PC-9 (cell line): ENCODE measurements at regions not wholly inside any gene's neighbourhood (a gene's known extent, or its start where the extent isn't known, plus 50 kb on each side); places are given as distances from the start of the nearest gene placed in this dataset.

ENCODE experiments used
- BruUV-seq: library from RNA; stranded (reverse); fragments of 400-500 nt; replicated peaks from 2 replicates; lab custom pipeline; 2021; lab: Mats Ljungman, UMichigan
- CTCF ChIA-PET: fragments of 300-600 bp; sonication (Branson Sonifier 250); formaldehyde crosslinking; loops from one replicate; lab custom pipeline; 2022; ENCODE audit warnings: antibody characterized with exemption; lab: Charles Lee
- POLR2A ChIA-PET: fragments of 300-600 bp; sonication (Branson Sonifier 250); formaldehyde crosslinking; loops from one replicate; lab custom pipeline; 2022; ENCODE audit warnings: antibody characterized with exemption; ENCODE audit not compliant: unreplicated experiment; lab: Charles Lee
- DNase-seq, 2 experiments: peaks; one replicate each; pipeline versions ENCODE4 v3.0.0 to v3.0.0-alpha.2; 2015 to 2022; ENCODE audit warnings: mixed read lengths in 1 of 2
- H2AFZ ChIP-seq: fragments of 200-600 bp; sonication (generic); 2 replicates; pipeline ENCODE4 v1.8.1; 2017; ENCODE audit warnings: antibody characterized with exemption
- H3F3A ChIP-seq: fragments of 200-600 bp; sonication (generic); 2 replicates; pipeline ENCODE4 v1.8.1; 2017; ENCODE audit warnings: antibody characterized with exemption, mild to moderate bottlenecking, low read depth; ENCODE audit not compliant: insufficient read depth
- H3K27ac ChIP-seq: fragments of 200-600 bp; sonication (generic); 2 replicates; pipeline ENCODE4 v1.6.1; 2016; ENCODE audit warnings: mixed run types
- H3K27me3 ChIP-seq: fragments of 200-600 bp; sonication (generic); 2 replicates; pipeline ENCODE4 v1.6.1; 2016; ENCODE audit warnings: low read depth, mixed run types; ENCODE audit not compliant: insufficient read depth
- H3K36me3 ChIP-seq: fragments of 200-600 bp; sonication (generic); 2 replicates; pipeline ENCODE4 v1.6.1; 2016; ENCODE audit warnings: low read depth, mixed run types
- H3K4me1 ChIP-seq: fragments of 200-600 bp; sonication (generic); replicated peaks from 2 replicates; pipeline ENCODE4 v1.6.1; 2016; ENCODE audit warnings: mixed run types; ENCODE audit not compliant: insufficient read depth
- H3K4me2 ChIP-seq: fragments of 200-600 bp; sonication (generic); 2 replicates; pipeline ENCODE4 v1.6.1; 2017; ENCODE audit warnings: mixed run types
- H3K4me3 ChIP-seq: fragments of 200-600 bp; sonication (generic); 2 replicates; pipeline ENCODE4 v1.6.1; 2016; ENCODE audit warnings: mixed run types
- H3K79me2 ChIP-seq: fragments of 200-600 bp; sonication (generic); 2 replicates; pipeline ENCODE4 v1.6.1; 2017; ENCODE audit warnings: low read depth, mixed run types
- H3K9me2 ChIP-seq: fragments of 200-600 bp; sonication (generic); 2 replicates; pipeline ENCODE4 v1.8.1; 2017; ENCODE audit warnings: mild to moderate bottlenecking; ENCODE audit not compliant: insufficient read depth
- H3K9me3 ChIP-seq: fragments of 200-600 bp; sonication (generic); 2 replicates; pipeline ENCODE4 v1.8.1; 2016; ENCODE audit warnings: low read depth; ENCODE audit not compliant: insufficient read depth
- H4K20me1 ChIP-seq: fragments of 200-600 bp; sonication (generic); 2 replicates; pipeline ENCODE4 v1.8.1; 2017; ENCODE audit not compliant: insufficient read depth
- EZH2 ChIP-seq: fragments of 200-600 bp; sonication (generic); IDR thresholded peaks from 2 replicates; pipeline ENCODE4 v1.8.0; 2017; ENCODE audit warnings: antibody characterized with exemption, low read depth
- intact Hi-C: fragments of 100-400 bp; cut with micrococcal nuclease; formaldehyde crosslinking; loops from one replicate; pipeline ENCODE4 v1.10.0; 2022; ENCODE audit not compliant: unreplicated experiment
- TF ChIP-seq, protein P1 (sequence below): fragments of 200-600 bp; sonication (generic); conservative IDR thresholded peaks from 2 replicates; pipeline ENCODE4 v1.6.1; 2017; ENCODE audit warnings: mixed run types, antibody characterized with exemption, mild to moderate bottlenecking, moderate library complexity

DNA sequence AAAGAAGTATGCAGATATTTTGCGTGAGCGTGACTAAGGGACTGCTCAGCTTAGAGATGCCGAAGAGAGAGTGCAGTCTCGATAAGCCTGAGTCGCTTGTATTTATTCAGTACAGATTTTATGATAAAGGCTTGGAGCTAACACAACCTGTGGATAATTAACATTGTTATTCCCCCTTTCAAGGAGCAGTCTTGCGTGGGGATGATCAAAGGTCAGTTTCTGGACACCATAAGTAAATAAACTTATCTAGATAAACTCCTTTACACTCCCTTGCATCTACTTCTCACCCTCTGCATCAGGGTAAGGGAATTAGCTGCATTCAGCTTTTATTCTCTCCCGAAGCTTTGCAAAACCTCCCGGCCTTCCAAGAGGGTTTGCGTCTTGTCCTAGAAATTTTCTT, 357.8 kb upstream of the ST8SIA4 start:
- BruUV-seq, result no TSS peak

DNA sequence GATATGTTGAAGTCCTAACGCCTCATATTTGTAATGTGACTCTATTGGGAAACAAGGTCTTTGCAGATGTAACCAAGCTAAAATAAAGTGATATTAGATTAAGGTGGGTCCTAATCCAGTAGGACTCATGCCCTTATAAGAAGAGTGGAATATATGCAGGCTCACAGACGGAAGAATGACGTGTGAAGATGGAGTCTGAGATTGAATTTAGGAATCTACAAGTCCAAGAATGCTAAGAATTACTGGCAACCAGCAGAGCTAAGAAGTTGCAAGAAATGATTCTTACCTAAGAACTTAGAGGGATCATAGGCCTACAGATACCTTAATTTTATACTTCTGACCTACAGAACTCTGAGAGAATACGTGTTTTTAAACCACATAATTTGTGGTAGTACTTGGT, 350.0 kb upstream of the ST8SIA4 start:
- Histone ChIP-seq H3K4me2 (no peak overlapping the region), H4K20me1 (peaks cover 5% of the 10 kb centered on the region; the same call in 1 of the 2 replicates), H3K4me3 (no peak overlapping the region), H3K9me3 (no peaks in the 10 kb centered on the region), H3K27ac (no peak overlapping the region), H3K79me2 (no peaks in the 10 kb centered on the region), H3K36me3 (no peaks in the 10 kb centered on the region), H3F3A (no peaks in the 10 kb centered on the region), H2AFZ (no peak overlapping the region), H3K4me1 (no peaks in the 10 kb centered on the region), H3K27me3 (no peaks in the 10 kb centered on the region), H3K9me2 (no peaks in the 10 kb centered on the region)
- ChIA-PET POLR2A (interaction anchor here (0.6 kb wide), 1 partner anchor 1067 kb away, joined by 3 read pairs; no protein-coding TSS in a partner anchor), CTCF (no interaction called here)
- no peak for DNase-seq
- intact Hi-C loops, result no loop called here
- BruUV-seq, result no TSS peak
- TF ChIP-seq, protein P1, sequence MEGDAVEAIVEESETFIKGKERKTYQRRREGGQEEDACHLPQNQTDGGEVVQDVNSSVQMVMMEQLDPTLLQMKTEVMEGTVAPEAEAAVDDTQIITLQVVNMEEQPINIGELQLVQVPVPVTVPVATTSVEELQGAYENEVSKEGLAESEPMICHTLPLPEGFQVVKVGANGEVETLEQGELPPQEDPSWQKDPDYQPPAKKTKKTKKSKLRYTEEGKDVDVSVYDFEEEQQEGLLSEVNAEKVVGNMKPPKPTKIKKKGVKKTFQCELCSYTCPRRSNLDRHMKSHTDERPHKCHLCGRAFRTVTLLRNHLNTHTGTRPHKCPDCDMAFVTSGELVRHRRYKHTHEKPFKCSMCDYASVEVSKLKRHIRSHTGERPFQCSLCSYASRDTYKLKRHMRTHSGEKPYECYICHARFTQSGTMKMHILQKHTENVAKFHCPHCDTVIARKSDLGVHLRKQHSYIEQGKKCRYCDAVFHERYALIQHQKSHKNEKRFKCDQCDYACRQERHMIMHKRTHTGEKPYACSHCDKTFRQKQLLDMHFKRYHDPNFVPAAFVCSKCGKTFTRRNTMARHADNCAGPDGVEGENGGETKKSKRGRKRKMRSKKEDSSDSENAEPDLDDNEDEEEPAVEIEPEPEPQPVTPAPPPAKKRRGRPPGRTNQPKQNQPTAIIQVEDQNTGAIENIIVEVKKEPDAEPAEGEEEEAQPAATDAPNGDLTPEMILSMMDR, result no peak
- TF ChIP-seq EZH2, result no peak

More for the DNA sequence above, 357.8 kb upstream of the ST8SIA4 start:
- DNase-seq, result no peak
- H3K27ac ChIP-seq, result no peak overlapping the region
- no peaks in the 10 kb centered on the region for H3K9me2 ChIP-seq
- POLR2A ChIA-PET, result no interaction called here
- no peak overlapping the region for H3K4me3 ChIP-seq
- H4K20me1 ChIP-seq, result no peaks in the 10 kb centered on the region
- H3K79me2 ChIP-seq, result no peaks in the 10 kb centered on the region
- no peaks in the 10 kb centered on the region for H3K9me3 ChIP-seq
- H3K27me3 ChIP-seq, result no peaks in the 10 kb centered on the region
- intact Hi-C loops, result no loop called here
- H2AFZ ChIP-seq, result no peak overlapping the region
- no peaks in the 10 kb centered on the region for H3K36me3 ChIP-seq
- no peak for TF ChIP-seq EZH2
- TF ChIP-seq, protein P1, result no peak
- no peak overlapping the region for H3K4me2 ChIP-seq
- H3K4me1 ChIP-seq, result no peaks in the 10 kb centered on the region
- CTCF ChIA-PET, result no interaction called here
- no peaks in the 10 kb centered on the region for H3F3A ChIP-seq

DNA sequence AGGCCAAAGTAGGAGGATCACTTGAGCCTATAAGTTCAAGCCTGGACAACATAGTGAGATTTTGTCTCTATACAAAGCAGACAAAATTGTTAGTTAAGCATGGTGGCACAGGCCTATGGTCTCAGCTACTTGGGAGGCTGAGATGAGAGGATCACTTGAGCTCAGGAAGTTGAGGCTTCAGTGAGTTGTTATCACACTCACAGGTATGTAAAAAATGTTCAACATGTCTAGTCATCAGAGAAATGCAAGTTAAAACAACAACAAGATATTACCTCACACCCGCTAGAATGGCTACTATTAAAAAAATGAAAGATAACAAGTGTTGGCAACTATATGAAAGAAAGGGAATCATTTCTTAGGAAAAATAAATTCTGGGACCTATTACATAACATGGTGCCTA, 341.5 kb upstream of the ST8SIA4 start:
- Histone ChIP-seq H3K4me1 (no peaks in the 10 kb centered on the region), H3K4me2 (no peak overlapping the region), H2AFZ (no peak overlapping the region), H3F3A (no peaks in the 10 kb centered on the region), H3K36me3 (no peaks in the 10 kb centered on the region), H3K4me3 (no peak overlapping the region), H3K9me3 (no peaks in the 10 kb centered on the region), H3K27ac (no peak overlapping the region), H3K79me2 (no peaks in the 10 kb centered on the region), H3K9me2 (no peaks in the 10 kb centered on the region), H3K27me3 (no peaks in the 10 kb centered on the region), H4K20me1 (peaks cover 5% of the 10 kb centered on the region; the same call in 1 of the 2 replicates)
- DNase-seq, result no peak
- ChIA-PET POLR2A (no interaction called here), CTCF (no interaction called here)
- intact Hi-C loops, result no loop called here
- TF ChIP-seq, protein P1, result no peak
- TF ChIP-seq EZH2, result no peak
- BruUV-seq, result no TSS peak
